GM12865 (cell line): ENCODE measurements at regions not wholly inside any gene's neighbourhood (a gene's known extent, or its start where the extent isn't known, plus 50 kb on each side); places are given as distances from the start of the nearest gene placed in this dataset.

Experiments used
- DNase-seq: peaks from one replicate; pipeline ENCODE4 v3.0.0; 2010; ENCODE audit warnings: low read depth
- H3K4me3 ChIP-seq: 2 replicates; pipeline ENCODE4 v1.5.1; 2011; ENCODE audit warnings: mild to moderate bottlenecking, low read depth, low read length, control low read depth
- TF ChIP-seq, protein P1 (sequence below): IDR thresholded peaks from 2 replicates; pipeline ENCODE4 v1.5.1; 2011; ENCODE audit warnings: low read length, control low read depth, low read depth, inconsistent platforms; ENCODE audit not compliant: insufficient read depth; ENCODE audit errors: missing control alignments

DNA sequence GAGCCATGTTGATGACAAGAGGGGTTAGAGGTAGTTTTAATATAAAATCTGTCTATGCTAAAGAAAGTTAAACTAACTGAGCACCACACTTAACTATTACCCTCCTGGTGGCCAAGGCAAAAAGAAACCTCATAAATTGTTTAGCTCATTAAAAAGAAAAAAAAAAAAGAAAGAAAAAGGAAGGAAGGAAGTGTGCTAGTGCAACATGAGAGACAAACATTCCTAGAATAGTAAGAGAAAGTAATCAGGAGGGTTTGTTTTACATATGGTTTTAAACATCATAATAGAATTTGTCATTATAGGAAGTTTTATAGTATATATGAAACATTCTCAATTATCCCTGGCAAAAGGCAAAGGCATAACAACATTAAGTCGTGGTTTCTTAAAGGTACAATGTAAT, 152.3 kb downstream of the SNX18 start:
- DNase-seq = no peak
- no peak overlapping the region for H3K4me3 ChIP-seq
- TF ChIP-seq, protein P1, sequence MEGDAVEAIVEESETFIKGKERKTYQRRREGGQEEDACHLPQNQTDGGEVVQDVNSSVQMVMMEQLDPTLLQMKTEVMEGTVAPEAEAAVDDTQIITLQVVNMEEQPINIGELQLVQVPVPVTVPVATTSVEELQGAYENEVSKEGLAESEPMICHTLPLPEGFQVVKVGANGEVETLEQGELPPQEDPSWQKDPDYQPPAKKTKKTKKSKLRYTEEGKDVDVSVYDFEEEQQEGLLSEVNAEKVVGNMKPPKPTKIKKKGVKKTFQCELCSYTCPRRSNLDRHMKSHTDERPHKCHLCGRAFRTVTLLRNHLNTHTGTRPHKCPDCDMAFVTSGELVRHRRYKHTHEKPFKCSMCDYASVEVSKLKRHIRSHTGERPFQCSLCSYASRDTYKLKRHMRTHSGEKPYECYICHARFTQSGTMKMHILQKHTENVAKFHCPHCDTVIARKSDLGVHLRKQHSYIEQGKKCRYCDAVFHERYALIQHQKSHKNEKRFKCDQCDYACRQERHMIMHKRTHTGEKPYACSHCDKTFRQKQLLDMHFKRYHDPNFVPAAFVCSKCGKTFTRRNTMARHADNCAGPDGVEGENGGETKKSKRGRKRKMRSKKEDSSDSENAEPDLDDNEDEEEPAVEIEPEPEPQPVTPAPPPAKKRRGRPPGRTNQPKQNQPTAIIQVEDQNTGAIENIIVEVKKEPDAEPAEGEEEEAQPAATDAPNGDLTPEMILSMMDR = no peak

DNA sequence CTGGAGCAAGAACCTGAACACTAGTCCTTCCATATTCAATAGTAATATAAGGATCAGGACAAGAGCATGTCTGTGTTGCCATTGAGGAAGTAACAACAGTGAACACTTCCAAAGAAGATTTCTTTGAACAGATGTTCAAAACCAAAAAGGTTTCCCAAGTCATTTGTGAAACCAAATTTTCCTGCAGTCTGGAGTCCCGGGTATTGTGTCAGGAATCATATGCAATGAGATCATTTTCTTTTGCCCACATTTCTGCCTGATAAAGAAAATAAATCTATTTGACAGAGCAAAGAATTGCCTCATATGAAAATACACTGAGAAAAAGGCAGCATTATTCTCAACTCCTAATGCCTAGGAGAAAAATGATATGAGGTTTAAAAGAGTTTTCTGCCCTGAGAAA, 151.7 kb downstream of the SNX18 start:
- TF ChIP-seq, protein P1 = no peak
- DNase-seq = no peak
- no peak overlapping the region for H3K4me3 ChIP-seq

DNA sequence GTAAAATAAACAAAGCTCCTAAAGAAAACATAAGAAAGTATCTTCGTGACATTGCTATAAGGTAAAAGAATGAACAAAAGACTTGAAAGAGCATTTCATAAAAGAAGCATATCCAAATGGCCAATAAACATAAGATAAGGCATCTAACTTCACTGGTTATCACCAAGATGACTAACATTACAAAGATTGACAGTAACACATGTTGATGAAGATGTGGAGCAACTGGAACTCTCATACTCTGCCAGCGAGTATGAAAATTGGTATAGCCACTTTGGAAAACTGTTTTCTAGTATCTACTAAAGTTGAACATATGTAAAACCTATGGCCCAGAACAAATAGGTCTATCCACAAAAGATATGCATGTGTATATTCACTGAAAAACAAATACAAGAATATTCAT, 150.5 kb downstream of the SNX18 start:
- no peak for DNase-seq
- TF ChIP-seq, protein P1 = no peak
- H3K4me3 ChIP-seq = no peak overlapping the region

DNA sequence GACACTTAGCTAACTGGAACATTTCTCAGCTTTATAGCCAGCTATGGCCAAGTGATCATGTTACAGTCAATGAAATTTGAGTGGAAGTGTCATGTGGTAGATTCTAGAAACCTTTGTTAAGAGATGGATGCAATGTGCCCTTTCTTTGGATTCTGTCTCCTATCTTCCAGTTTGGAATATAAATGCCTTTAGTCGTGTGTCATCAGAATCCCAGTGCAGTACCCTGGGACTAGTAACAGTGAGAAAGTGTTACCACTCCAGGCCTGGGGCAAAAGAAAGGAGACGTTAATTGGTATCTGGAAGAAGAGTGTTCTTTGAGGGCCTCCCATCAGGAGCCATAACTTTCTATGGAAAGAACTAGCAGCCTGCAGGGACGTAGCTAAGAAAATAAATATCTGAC, 149.6 kb downstream of the SNX18 start:
- H3K4me3 ChIP-seq = no peak overlapping the region
- DNase-seq = no peak
- TF ChIP-seq, protein P1 = no peak

DNA sequence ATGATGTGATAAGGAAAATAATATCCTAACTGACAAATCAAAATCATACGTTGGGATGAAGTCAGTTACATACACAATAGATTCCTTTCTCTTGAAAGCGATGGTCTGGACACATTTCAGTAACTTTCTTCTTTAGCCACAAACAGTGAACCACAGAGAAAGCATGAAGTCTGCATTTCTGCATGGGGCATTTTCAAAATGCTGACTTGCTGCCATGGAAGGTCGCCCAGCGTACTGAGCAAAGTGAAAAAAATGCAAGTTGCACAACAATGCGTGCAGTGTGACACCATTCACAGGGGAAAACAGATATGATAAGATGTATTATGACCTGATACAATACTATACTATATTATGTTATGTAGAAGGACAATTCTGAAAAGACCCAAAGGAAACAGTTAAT, 146.3 kb downstream of the SNX18 start:
- no peak for DNase-seq
- TF ChIP-seq, protein P1 = no peak
- H3K4me3 ChIP-seq = no peak overlapping the region

DNA sequence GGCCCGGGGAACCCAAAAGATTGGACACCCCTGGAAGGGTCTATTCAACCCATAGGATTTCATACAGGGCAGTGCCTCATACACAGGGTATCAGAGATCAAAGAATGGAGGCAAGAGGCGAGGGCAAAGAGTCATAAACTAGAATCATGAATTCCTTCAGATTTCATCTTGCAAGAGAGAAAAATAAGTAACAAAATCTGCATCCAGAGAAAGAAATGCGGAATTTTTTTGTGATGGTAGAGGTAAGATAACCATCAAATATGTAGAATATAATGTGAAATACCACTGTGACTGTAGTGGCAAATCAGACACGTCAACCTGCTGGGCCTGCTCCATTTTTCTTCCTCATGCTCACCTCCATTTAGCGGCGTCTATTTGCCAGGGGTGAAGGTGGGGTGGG, 143.6 kb downstream of the SNX18 start:
- no peak overlapping the region for H3K4me3 ChIP-seq
- no peak for DNase-seq
- TF ChIP-seq, protein P1 = no peak

DNA sequence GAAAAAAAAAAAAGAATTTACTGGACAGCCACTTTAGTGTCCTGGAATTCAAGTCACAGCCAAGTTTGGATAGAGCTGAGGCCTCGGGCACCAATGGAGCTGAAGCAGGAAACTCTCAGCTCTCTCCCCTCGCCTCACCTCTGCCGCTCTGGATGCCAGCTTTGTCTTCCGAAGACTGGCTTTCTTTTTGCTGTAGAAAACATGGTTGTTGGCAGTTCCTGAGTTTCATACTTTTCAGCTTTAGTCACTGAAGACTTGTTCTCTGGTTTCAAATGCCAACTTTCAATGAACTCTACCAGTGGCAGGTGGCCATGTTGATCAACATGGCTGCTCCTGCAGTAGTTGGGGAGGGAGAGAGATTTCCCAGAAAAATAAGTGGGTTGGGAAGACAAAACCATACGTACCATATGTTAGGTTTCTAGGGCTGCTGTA, 142.2 kb downstream of the SNX18 start:
- no peak overlapping the region for H3K4me3 ChIP-seq
- TF ChIP-seq, protein P1 = no peak
- DNase-seq = no peak
